Neural cell (in vitro differentiated cells): ENCODE measurements at regions not wholly inside any gene's neighbourhood (a gene's known extent, or its start where the extent isn't known, plus 50 kb on each side); places are given as distances from the start of the nearest gene placed in this dataset.

ENCODE experiments used
- EP300 ChIP-seq: fragments of 450-650 bp; conservative IDR thresholded peaks from 2 replicates; pipeline ENCODE4 v1.6.1; 2014; ENCODE audit warnings: antibody characterized with exemption, mild to moderate bottlenecking, moderate library complexity; ENCODE audit not compliant: poor library complexity, severe bottlenecking
- EZH2 ChIP-seq: fragments of 200-600, 300-800 bp; shearing (Covaris generic), sonication (generic); IDR thresholded peaks from 2 replicates; pipeline ENCODE4 v1.6.1; 2014; ENCODE audit warnings: antibody characterized with exemption, low read length, borderline replicate concordance, mild to moderate bottlenecking; ENCODE audit not compliant: insufficient read depth, poor library complexity, severe bottlenecking
- POLR2AphosphoS5 ChIP-seq: IDR thresholded peaks from 2 replicates; pipeline ENCODE4 v1.6.1; 2012
- TF ChIP-seq, protein P1 (sequence below): fragments of 450-650 bp; IDR thresholded peaks from 2 replicates; pipeline ENCODE4 v1.5.1; 2014; ENCODE audit warnings: antibody characterized with exemption, mild to moderate bottlenecking, moderate library complexity; ENCODE audit not compliant: poor library complexity, severe bottlenecking

DNA sequence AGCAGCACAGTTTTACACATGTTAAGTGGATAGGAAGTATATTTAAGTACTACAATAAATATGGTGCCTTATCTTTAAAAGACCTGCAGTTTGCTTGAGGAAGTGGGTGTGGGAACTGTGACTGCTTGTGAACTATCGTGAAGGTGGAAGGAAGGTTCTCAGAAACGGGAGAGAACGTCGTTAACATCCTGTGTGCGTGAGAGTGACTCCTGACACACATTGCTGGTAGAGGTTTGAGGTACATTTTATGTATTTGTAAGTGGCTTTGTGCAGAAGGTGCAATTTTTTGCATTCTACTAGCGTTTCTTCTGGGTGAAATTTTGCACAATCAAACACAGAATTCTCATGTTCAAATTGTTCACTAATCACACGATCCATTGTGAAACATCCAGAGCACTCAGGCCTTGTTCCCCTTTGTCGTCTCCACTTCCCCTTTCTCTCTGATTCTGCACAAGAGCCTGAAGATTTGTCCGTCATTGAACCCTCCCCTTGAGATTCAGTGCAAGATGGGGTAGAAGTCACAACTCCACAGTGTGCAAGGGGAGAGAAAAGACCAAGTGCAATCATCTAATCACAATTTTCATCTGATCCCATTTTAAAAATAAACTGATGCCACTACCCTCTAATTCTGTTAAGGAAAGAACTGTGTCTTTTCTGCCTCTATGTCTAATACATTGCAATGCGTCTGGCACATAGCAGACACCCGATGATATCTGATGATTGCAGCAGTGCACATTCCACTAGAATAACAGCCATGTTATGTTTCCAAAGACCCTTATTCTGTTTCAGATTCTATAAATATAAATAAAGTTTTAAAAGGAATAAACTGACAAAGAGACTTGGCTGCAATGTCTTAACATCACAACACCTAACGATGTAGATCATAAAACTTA lies 279.9 kb downstream of the NEBL start:
- TF ChIP-seq, protein P1, sequence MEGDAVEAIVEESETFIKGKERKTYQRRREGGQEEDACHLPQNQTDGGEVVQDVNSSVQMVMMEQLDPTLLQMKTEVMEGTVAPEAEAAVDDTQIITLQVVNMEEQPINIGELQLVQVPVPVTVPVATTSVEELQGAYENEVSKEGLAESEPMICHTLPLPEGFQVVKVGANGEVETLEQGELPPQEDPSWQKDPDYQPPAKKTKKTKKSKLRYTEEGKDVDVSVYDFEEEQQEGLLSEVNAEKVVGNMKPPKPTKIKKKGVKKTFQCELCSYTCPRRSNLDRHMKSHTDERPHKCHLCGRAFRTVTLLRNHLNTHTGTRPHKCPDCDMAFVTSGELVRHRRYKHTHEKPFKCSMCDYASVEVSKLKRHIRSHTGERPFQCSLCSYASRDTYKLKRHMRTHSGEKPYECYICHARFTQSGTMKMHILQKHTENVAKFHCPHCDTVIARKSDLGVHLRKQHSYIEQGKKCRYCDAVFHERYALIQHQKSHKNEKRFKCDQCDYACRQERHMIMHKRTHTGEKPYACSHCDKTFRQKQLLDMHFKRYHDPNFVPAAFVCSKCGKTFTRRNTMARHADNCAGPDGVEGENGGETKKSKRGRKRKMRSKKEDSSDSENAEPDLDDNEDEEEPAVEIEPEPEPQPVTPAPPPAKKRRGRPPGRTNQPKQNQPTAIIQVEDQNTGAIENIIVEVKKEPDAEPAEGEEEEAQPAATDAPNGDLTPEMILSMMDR, result no peak
- TF ChIP-seq EP300, result no peak
- TF ChIP-seq EZH2, result no peak
- TF ChIP-seq POLR2AphosphoS5, result no peak
